ENCODE measurements at regions not wholly inside any gene's neighbourhood (a gene's known extent, or its start where the extent isn't known, plus 50 kb on each side); places are given as distances from the start of the nearest gene placed in this dataset.

DNA sequence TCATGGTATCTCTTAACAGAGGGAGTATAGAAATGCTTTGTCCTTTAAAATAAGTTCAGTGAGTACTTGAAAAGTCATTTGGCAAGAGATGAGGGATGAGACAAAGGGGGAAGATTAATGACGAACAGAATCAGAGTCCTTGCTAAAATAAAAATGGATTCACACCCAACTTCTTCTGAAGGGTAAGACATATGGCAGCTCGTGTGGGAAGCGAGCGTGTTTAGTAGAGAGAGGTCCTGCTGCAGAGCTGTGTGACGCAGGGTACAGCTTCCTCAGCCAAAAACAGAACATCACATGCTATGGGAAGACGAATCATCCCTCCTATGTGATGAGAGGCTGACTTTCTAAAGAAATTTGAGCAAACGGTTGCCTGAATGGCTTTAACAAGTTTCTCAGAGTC is 158.5 kb upstream of the LMO4 start:
- TF ChIP-seq, protein P1, sequence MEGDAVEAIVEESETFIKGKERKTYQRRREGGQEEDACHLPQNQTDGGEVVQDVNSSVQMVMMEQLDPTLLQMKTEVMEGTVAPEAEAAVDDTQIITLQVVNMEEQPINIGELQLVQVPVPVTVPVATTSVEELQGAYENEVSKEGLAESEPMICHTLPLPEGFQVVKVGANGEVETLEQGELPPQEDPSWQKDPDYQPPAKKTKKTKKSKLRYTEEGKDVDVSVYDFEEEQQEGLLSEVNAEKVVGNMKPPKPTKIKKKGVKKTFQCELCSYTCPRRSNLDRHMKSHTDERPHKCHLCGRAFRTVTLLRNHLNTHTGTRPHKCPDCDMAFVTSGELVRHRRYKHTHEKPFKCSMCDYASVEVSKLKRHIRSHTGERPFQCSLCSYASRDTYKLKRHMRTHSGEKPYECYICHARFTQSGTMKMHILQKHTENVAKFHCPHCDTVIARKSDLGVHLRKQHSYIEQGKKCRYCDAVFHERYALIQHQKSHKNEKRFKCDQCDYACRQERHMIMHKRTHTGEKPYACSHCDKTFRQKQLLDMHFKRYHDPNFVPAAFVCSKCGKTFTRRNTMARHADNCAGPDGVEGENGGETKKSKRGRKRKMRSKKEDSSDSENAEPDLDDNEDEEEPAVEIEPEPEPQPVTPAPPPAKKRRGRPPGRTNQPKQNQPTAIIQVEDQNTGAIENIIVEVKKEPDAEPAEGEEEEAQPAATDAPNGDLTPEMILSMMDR (IDR thresholded peaks at IDR 0.05) = no peak
- DNase-seq = no peak
- Histone ChIP-seq H3K27ac (no peak overlapping the region), H3K4me1 (peaks cover 0 to 9% (median 0%) of the 10 kb centered on the region in 9 donors), H3K36me3 (no peaks in the 10 kb centered on the region), H3K4me3 (no peak overlapping the region), H3K9me3 (no peaks in the 10 kb centered on the region), H3K27me3 (peaks cover 0 to 8% (median 5%) of the 10 kb centered on the region in 7 donors)
- intact Hi-C loops (cut with DNase I) = loop anchor here in 1 of 10 donors (2.0 kb wide), 1 partner anchor 31 kb away; no protein-coding TSS in a partner anchor
- no peak for ATAC-seq
- 73 to 77% methylated on average over 7 of the region's 7 CpGs for WGBS, 2 donors

DNA sequence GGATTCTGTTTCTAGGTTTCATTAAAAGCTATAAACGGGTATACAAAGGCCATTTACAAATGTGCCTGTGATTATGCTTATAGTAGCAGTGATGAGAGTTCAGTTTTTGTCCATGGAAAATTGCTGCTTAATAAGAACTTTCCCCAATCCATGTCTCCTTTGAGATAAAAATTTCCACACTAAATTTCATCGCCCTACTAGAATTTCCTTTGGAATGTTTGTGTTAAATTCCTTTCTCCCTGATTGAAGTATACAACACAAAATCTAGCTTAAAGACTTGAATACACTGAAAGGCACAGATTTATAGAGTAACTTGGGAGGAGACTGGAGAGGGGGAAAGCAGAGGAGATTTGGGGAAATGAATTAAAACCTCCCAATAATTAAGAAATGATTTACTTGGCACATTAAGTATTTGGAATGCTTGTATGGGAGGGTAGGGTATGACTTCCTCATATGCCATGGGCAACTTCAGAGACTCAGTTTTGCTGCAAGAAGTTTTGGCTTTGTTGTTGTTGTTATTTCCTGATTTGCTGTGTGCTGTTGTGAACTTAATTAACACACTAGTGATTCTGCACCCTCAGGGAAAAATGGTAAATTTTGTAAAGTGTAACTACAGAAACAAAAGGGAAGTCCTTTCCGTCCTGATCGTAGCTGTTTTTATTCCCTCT is 157.6 kb upstream of the LMO4 start:
- Histone ChIP-seq H3K4me3 (no peak overlapping the region), H3K36me3 (no peaks in the 10 kb centered on the region), H3K27me3 (peaks cover 0 to 8% (median 6%) of the 10 kb centered on the region in 7 donors), H3K27ac (no peak overlapping the region), H3K9me3 (no peaks in the 10 kb centered on the region), H3K4me1 (peaks cover 0 to 9% (median 0%) of the 10 kb centered on the region in 9 donors)
- 56 to 75% methylated on average over 4 of the region's 4 CpGs for WGBS, 2 donors
- DNase-seq (no peak), ATAC-seq (no peak)
- intact Hi-C loops (cut with DNase I) = loop anchor here in 1 of 10 donors (2.0 kb wide), 1 partner anchor 30 kb away; no protein-coding TSS in a partner anchor
- TF ChIP-seq, protein P1 (IDR thresholded peaks at IDR 0.05) = no peak

DNA sequence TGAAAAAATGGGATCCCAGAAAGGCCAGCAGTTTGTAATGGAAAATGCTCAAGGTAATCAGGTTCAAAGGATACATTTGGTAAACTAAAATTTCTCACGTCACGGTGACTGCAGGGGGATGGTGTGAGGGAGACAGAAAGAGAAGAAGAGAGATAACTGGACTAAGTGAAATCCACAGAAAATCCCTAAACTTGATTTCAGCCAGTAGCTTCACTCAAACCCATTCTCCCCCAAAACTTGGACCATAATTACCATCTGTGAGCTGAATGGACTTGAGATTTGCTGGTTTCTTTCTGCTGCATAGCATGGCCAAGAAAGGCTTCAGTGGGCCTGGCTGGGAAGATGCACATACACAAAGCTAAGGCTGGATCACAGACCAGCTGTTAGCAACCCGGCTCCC is 155.4 kb upstream of the LMO4 start:
- intact Hi-C loops (cut with DNase I) = no loop called here
- Histone ChIP-seq H3K36me3 (no peaks in the 10 kb centered on the region), H3K4me1 (peaks cover 0 to 5% (median 0%) of the 10 kb centered on the region in 9 donors), H3K9me3 (no peaks in the 10 kb centered on the region), H3K27ac (no peak overlapping the region), H3K4me3 (no peak overlapping the region), H3K27me3 (peaks cover 0 to 8% (median 2%) of the 10 kb centered on the region in 7 donors)
- TF ChIP-seq, protein P1 (IDR thresholded peaks at IDR 0.05) = no peak
- ATAC-seq (no peak), DNase-seq (no peak)
- WGBS, 2 donors = 86 to 90% methylated on average over 3 of the region's 3 CpGs

DNA sequence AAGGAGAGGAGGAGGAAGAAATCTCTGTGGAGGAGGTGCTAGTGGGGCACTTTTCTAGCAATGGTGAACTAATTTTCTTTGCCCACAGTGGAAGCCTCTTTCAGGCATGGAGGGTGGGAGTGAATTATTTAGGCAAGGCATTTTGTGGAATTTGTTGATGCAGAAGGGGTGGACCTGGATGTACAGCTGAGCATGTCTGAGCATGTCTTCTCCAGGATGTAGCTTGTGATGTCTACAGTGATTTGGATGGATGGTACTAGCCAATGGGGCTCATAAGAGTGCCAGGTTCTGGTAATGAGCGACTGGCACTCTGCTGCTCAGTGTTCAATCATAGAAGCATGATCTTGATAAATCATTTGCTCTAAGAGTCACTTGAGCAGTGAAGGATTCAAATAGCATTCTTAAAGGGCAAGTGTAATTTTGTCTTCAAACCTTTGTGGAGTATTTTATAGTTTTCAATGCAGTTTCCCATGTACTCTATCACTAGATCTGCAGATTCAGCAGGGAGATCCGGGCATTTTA is 153.9 kb upstream of the LMO4 start:
- TF ChIP-seq, protein P1 (IDR thresholded peaks at IDR 0.05) = no peak
- Histone ChIP-seq H3K4me1 (peaks cover 0 to 7% (median 0%) of the 10 kb centered on the region in 9 donors), H3K27me3 (peaks cover 0 to 8% (median 5%) of the 10 kb centered on the region in 7 donors), H3K36me3 (no peaks in the 10 kb centered on the region), H3K9me3 (no peaks in the 10 kb centered on the region), H3K4me3 (no peak overlapping the region), H3K27ac (no peak overlapping the region)
- 65 to 77% methylated on average over 2 of the region's 2 CpGs for WGBS, 2 donors
- no peak for ATAC-seq
- no peak for DNase-seq
- intact Hi-C loops (cut with DNase I) = no loop called here
